ENCODE measurements at regions not wholly inside any gene's neighbourhood (a gene's known extent, or its start where the extent isn't known, plus 50 kb on each side); places are given as distances from the start of the nearest gene placed in this dataset.

- DNase-seq (ENCODE audit: low spot score) = no peak
These were observed 322.3 kb downstream of the GBE1 start for GRCh38 chr3:81439108-81439507.

- no peak for DNase-seq (ENCODE audit: low spot score)
These were observed 323.8 kb downstream of the GBE1 start for GRCh38 chr3:81437683-81438082.

GRCh38 chr3:81436182-81436581, 325.3 kb downstream of the GBE1 start:
- DNase-seq (ENCODE audit: low spot score) = no peak

- DNase-seq (ENCODE audit: low spot score) = no peak
These were observed 326.4 kb downstream of the GBE1 start for GRCh38 chr3:81435050-81435449.

GRCh38 chr3:81434161-81434560, 327.3 kb downstream of the GBE1 start:
- no peak for DNase-seq (ENCODE audit: low spot score)

- no peak for DNase-seq (ENCODE audit: low spot score)
These were observed 327.8 kb downstream of the GBE1 start for GRCh38 chr3:81433675-81434074.

GRCh38 chr3:81432456-81432855, 329.0 kb downstream of the GBE1 start:
- DNase-seq (ENCODE audit: low spot score) = no peak

- DNase-seq (ENCODE audit: low spot score) = no peak
These were observed 334.4 kb downstream of the GBE1 start for GRCh38 chr3:81426826-81427577.

GRCh38 chr3:81425198-81425868, 336.1 kb downstream of the GBE1 start:
- no peak for DNase-seq (ENCODE audit: low spot score)

- DNase-seq (ENCODE audit: low spot score) = peak; percentile 1
These were observed 342.2 kb downstream of the GBE1 start for GRCh38 chr3:81419228-81419627.

- no peak for DNase-seq (ENCODE audit: low spot score)
These were observed 344.6 kb downstream of the GBE1 start for GRCh38 chr3:81416812-81417211.

GRCh38 chr3:81406318-81406717, 355.1 kb downstream of the GBE1 start:
- no peak for DNase-seq (ENCODE audit: low spot score)

GRCh38 chr3:81395739-81396513, 365.5 kb downstream of the GBE1 start:
- DNase-seq (ENCODE audit: low spot score) = no peak

- no peak for DNase-seq (ENCODE audit: low spot score)
These were observed 366.6 kb downstream of the GBE1 start for GRCh38 chr3:81394651-81395524.

GRCh38 chr3:81393251-81393650, 368.2 kb downstream of the GBE1 start:
- no peak for DNase-seq (ENCODE audit: low spot score)

GRCh38 chr3:81390796-81391195, 370.6 kb downstream of the GBE1 start:
- no peak for DNase-seq (ENCODE audit: low spot score)

GRCh38 chr3:81388191-81388590, 373.3 kb downstream of the GBE1 start:
- no peak for DNase-seq (ENCODE audit: low spot score)

GRCh38 chr3:81382470-81382869, 379.0 kb downstream of the GBE1 start:
- DNase-seq (ENCODE audit: low spot score) = no peak

- DNase-seq (ENCODE audit: low spot score) = no peak
These were observed 381.2 kb downstream of the GBE1 start for GRCh38 chr3:81380234-81380633.

GRCh38 chr3:81378552-81379293, 382.7 kb downstream of the GBE1 start:
- no peak for DNase-seq (ENCODE audit: low spot score)

- no peak for DNase-seq (ENCODE audit: low spot score)
These were observed 385.5 kb downstream of the GBE1 start for GRCh38 chr3:81375921-81376320.

Measured in HuH-7 (cell line).